ENCODE measurements at regions not wholly inside any gene's neighbourhood (a gene's known extent, or its start where the extent isn't known, plus 50 kb on each side); places are given as distances from the start of the nearest gene placed in this dataset.

DNA sequence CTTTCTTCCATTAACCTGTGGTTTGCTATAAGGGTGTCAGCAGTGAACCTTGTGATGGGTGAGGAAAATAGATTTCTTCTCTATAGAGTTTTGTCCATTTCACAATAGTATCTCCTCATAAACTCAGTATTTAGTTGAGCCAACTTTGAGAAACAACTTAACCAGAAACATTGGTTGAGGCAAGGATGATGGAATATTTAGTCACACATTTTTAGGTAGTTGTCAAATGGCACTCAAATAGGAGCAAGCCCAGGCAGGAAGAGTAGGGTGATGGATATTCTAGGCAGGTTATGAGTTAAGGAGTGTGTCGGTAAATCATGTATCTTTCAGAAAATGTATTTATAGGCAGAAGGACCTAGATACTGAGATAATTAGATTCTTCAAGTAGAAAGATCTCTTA lies 1267.6 kb downstream of the SLC16A7 start:
- H3F3A ChIP-seq (ENCODE audit: low read depth), result no peaks in the 10 kb centered on the region
- no peak overlapping the region for H2AFZ ChIP-seq (ENCODE audit: low read length)
- H3K9ac ChIP-seq (ENCODE audit: low read depth, low read length, poor library complexity, severe bottlenecking), result no peak overlapping the region
- no peaks in the 10 kb centered on the region for H3K9me3 ChIP-seq (ENCODE audit: insufficient read depth, low read depth, low read length)
- no peaks in the 10 kb centered on the region for H3K9me2 ChIP-seq (replicated peaks; ENCODE audit: low read depth, low read length)
- no peak overlapping the region for H3K4me3 ChIP-seq (ENCODE audit: low read length, poor library complexity, severe bottlenecking)
- H3K36me3 ChIP-seq (ENCODE audit: insufficient read depth, low read length), result no peaks in the 10 kb centered on the region
- no peaks in the 10 kb centered on the region for H3K27me3 ChIP-seq (ENCODE audit: insufficient read depth, low read length, poor library complexity, severe bottlenecking)
- TF ChIP-seq, protein P1, sequence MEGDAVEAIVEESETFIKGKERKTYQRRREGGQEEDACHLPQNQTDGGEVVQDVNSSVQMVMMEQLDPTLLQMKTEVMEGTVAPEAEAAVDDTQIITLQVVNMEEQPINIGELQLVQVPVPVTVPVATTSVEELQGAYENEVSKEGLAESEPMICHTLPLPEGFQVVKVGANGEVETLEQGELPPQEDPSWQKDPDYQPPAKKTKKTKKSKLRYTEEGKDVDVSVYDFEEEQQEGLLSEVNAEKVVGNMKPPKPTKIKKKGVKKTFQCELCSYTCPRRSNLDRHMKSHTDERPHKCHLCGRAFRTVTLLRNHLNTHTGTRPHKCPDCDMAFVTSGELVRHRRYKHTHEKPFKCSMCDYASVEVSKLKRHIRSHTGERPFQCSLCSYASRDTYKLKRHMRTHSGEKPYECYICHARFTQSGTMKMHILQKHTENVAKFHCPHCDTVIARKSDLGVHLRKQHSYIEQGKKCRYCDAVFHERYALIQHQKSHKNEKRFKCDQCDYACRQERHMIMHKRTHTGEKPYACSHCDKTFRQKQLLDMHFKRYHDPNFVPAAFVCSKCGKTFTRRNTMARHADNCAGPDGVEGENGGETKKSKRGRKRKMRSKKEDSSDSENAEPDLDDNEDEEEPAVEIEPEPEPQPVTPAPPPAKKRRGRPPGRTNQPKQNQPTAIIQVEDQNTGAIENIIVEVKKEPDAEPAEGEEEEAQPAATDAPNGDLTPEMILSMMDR (conservative IDR thresholded peaks at IDR 0.05; ENCODE audit: low read length), result no peak
- no peak for TF ChIP-seq EZH2phosphoT487 (IDR thresholded peaks at IDR 0.05; ENCODE audit: borderline replicate concordance)
- no peaks in the 10 kb centered on the region for H4K20me1 ChIP-seq (ENCODE audit: insufficient read depth, low read length, poor library complexity, severe bottlenecking)
- H3K79me2 ChIP-seq (ENCODE audit: insufficient read depth, low read length), result no peaks in the 10 kb centered on the region
- no peaks in the 10 kb centered on the region for H3K4me1 ChIP-seq (ENCODE audit: insufficient read depth, low read length, poor library complexity, severe bottlenecking)
- no peak overlapping the region for H3K4me2 ChIP-seq (ENCODE audit: low read depth, low read length, poor library complexity, severe bottlenecking)

DNA sequence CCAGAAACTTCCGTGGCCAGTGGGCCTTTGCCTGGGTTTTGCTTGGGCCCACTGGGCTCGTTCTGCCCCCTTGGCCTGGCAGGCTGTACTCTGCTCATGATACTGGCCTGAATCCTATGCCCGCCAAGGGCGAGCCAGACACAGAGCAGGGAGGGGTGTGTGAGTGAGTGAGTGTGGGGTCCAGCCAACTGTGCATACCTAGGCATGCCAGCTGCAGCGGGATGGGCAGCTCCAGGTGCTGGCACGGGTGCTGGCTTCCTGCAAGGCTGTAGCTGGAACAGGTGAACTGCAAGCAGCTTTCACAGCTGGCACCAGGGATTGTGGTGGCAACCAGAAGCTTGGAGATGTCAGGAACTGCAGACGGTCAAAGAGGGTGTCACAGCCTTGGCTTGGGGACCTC lies 1276.4 kb downstream of the SLC16A7 start:
- TF ChIP-seq, protein P1 (conservative IDR thresholded peaks at IDR 0.05; ENCODE audit: low read length), result no peak
- no peak for TF ChIP-seq EZH2phosphoT487 (IDR thresholded peaks at IDR 0.05; ENCODE audit: borderline replicate concordance)
- Histone ChIP-seq H3K27me3 (ENCODE audit: insufficient read depth, low read length, poor library complexity, severe bottlenecking) (no peaks in the 10 kb centered on the region), H3K9me2 (replicated peaks; ENCODE audit: low read depth, low read length) (no peaks in the 10 kb centered on the region), H3K9me3 (ENCODE audit: insufficient read depth, low read depth, low read length) (no peaks in the 10 kb centered on the region), H3K4me3 (ENCODE audit: low read length, poor library complexity, severe bottlenecking) (no peak overlapping the region), H4K20me1 (ENCODE audit: insufficient read depth, low read length, poor library complexity, severe bottlenecking) (no peaks in the 10 kb centered on the region), H3K9ac (ENCODE audit: low read depth, low read length, poor library complexity, severe bottlenecking) (no peak overlapping the region), H3K4me2 (ENCODE audit: low read depth, low read length, poor library complexity, severe bottlenecking) (no peak overlapping the region), H3K36me3 (ENCODE audit: insufficient read depth, low read length) (no peaks in the 10 kb centered on the region), H3K4me1 (ENCODE audit: insufficient read depth, low read length, poor library complexity, severe bottlenecking) (no peaks in the 10 kb centered on the region), H3K79me2 (ENCODE audit: insufficient read depth, low read length) (no peaks in the 10 kb centered on the region), H3F3A (ENCODE audit: low read depth) (no peaks in the 10 kb centered on the region), H2AFZ (ENCODE audit: low read length) (no peak overlapping the region)

DNA sequence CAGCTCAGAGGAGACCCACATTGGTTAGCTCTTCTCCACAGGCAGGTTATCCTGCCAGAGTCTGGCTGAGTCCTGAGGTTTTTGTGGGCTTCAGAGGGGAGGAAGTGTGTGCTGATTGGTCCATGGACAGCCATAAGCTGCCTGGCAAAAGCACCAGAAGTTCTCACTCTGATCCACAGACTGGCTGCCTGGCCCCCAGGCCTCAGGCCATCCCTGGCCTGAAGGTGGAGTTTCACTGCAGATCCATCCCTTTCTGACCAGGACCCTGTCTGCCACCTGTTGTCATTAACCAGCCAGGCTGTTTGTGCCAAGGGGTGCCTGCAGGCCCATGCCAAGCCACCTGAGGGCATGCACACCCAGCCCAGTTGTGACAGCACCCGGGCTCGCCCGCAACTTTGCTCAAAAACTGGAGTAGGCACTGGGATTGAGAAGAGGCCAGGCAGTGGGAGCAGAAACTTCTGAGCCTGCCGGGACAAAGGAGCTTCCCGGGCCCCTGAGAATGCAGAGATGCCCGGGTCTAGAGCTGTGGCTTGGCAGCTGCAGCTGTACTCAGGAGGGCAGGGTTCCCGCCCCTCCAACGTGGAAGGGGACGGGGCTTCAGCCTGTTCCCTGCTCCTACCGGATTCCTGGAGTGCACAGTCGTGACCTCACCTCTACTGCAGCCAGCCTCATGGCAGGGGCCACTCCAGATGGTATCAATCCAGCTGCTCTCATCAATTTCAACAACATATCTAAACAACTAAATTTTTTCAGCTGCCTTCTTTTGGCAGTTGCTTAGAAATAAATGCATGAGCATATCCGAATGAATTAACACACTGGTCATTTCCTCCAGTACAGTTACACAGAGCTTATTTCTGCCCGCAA lies 1277.3 kb downstream of the SLC16A7 start:
- Histone ChIP-seq H3K9me3 (ENCODE audit: insufficient read depth, low read depth, low read length) (no peaks in the 10 kb centered on the region), H4K20me1 (ENCODE audit: insufficient read depth, low read length, poor library complexity, severe bottlenecking) (no peaks in the 10 kb centered on the region), H3K4me1 (ENCODE audit: insufficient read depth, low read length, poor library complexity, severe bottlenecking) (no peaks in the 10 kb centered on the region), H3K4me2 (ENCODE audit: low read depth, low read length, poor library complexity, severe bottlenecking) (no peak overlapping the region), H3K9ac (ENCODE audit: low read depth, low read length, poor library complexity, severe bottlenecking) (no peak overlapping the region), H3K4me3 (ENCODE audit: low read length, poor library complexity, severe bottlenecking) (no peak overlapping the region), H2AFZ (ENCODE audit: low read length) (no peak overlapping the region), H3F3A (ENCODE audit: low read depth) (no peaks in the 10 kb centered on the region), H3K27me3 (ENCODE audit: insufficient read depth, low read length, poor library complexity, severe bottlenecking) (no peaks in the 10 kb centered on the region), H3K36me3 (ENCODE audit: insufficient read depth, low read length) (no peaks in the 10 kb centered on the region), H3K9me2 (replicated peaks; ENCODE audit: low read depth, low read length) (no peaks in the 10 kb centered on the region), H3K79me2 (ENCODE audit: insufficient read depth, low read length) (no peaks in the 10 kb centered on the region)
- no peak for TF ChIP-seq EZH2phosphoT487 (IDR thresholded peaks at IDR 0.05; ENCODE audit: borderline replicate concordance)
- TF ChIP-seq, protein P1 (conservative IDR thresholded peaks at IDR 0.05; ENCODE audit: low read length), result no peak

Measured in Loucy (cell line).